ENCODE measurements at regions not wholly inside any gene's neighbourhood (a gene's known extent, or its start where the extent isn't known, plus 50 kb on each side); places are given as distances from the start of the nearest gene placed in this dataset.

DNA sequence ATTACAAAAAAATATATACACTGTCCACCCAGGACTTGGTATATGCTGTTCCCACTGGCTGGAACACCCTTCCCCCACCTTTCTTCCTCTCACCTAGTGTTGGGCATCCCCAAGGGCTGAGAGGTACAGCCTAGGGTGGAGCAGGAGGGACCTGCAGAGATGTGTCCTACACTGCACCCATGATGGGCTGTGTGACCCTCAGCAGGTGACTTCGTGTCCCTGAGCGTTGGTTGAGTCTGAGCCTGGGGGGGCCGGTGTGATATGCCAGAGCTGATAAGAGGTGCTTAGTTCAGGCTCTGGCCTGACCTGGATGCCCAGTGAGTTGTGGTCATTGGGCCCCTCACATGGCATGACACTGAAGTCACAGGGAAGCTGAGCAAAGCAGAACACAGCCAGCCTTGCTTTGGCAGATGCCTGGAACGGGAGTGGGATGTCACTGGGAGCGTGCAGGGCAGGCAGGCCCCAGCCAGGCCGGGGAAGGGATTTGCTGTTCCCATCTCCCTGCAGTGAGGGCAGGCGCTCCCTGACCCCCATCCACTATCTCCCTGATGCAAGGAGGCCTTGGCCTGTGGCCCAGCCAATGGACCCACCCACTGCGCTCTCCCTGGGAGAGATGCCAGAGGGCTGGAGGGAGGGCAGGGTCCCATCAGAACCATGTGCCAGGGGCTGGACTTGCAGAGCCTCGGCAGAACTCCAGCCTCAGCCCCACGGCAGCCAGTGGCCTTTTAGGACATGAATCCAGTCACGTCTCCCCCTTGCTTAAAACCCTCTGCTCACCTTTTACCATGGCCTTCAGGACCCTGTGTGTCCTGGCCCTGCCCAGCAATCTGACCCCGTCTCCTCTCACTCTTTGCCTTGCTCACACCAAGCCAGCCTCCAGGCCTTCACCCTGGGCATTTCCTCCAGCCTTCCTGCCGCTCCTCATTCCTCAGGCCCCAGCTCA, 138.9 kb downstream of the MN1 start:
- FAIRE-seq (no peak), DNase-seq (ENCODE audit: insufficient read length, low spot score) (no peak)
- TF ChIP-seq POLR2A (IDR thresholded peaks at IDR 0.05; ENCODE audit: low read depth, low read length) = no peak

GRCh38 chr22:27663812-27664211, 137.7 kb downstream of the MN1 start:
- TF ChIP-seq POLR2A (IDR thresholded peaks at IDR 0.05; ENCODE audit: low read depth, low read length) = no peak
- FAIRE-seq = no peak
- DNase-seq (ENCODE audit: insufficient read length, low spot score) = no peak

DNA sequence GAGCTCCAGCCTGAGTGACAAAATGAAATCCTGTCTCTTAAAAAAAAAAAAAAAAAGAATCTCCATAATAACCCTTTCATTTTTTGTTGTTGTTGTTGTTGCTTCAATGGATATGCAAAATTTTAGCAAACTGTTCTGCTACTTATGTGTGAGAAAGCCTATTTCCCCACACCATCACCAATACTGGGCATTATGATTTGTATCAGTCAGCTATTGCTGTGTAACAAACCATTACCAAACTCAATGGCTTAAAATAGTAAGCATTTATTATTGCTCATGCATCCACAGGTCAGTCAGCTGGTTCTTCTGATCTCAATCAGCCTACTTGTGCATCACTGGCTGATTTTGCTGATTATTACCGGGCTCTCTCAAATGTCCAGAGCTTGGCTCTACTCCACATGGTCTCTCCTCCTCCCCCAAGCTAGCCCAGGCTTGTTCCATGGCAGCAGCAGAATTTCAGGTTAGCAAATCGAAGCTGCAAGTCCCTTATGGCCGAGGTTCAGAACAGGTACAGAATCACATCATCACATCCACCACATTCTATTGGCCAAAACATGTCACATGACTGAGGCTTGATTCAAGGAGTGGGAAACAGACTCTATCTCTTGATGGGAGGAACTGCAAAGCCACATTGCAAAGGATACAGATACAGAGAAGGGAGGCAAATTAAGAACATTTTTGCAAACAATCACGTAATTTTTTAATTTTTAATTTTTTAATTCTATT, 135.1 kb downstream of the MN1 start:
- TF ChIP-seq POLR2A (IDR thresholded peaks at IDR 0.05; ENCODE audit: low read depth, low read length) = no peak
- no peak for FAIRE-seq
- DNase-seq (ENCODE audit: insufficient read length, low spot score) = no peak

DNA sequence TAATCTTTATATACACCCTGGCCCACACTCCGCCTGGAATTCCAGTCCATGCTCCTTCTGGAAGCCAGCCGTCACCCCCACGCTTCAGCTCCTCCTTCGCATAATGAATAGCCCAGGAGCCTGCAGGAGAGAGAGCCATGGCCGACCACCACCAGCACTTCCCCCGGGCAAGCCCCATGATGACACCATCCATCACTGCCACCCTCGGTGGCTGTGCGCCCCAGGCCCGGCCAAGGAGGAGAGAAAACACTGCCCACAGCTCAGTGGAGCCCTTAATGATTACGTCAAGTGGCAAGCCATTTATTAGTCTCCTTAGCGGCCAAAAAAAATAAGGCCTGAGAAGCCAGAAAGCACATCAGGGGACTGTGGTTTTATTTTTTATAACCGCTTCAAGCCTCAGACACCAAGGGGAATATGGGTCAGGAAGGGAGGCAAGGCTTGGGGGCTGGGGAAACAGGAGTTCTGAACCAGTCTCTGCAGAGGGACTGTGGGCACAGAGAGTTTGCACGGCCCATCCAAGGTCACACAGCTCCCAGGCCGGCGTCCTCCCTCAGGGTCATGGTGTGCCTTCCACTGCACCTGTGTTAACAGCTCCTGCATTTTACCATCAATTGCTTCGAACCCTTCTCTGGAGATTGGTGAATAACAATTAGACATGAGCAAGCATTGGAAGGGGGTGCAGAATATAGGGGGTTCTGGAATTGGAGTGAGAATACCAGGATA, 134.3 kb downstream of the MN1 start:
- FAIRE-seq (no peak), DNase-seq (ENCODE audit: insufficient read length, low spot score) (no peak)
- no peak for TF ChIP-seq POLR2A (IDR thresholded peaks at IDR 0.05; ENCODE audit: low read depth, low read length)

- DNase-seq (ENCODE audit: insufficient read length, low spot score) (peak; percentile 76), FAIRE-seq (peak; percentile 79)
- no peak for TF ChIP-seq POLR2A (IDR thresholded peaks at IDR 0.05; ENCODE audit: low read depth, low read length)
These were observed 132.4 kb downstream of the MN1 start for GRCh38 chr22:27668828-27669797.

- FAIRE-seq = no peak
- TF ChIP-seq POLR2A (IDR thresholded peaks at IDR 0.05; ENCODE audit: low read depth, low read length) = no peak
- DNase-seq (ENCODE audit: insufficient read length, low spot score) = no peak
These were observed 131.6 kb downstream of the MN1 start for GRCh38 chr22:27669798-27670599.

- TF ChIP-seq POLR2A (IDR thresholded peaks at IDR 0.05; ENCODE audit: low read depth, low read length) = no peak
- FAIRE-seq (no peak), DNase-seq (ENCODE audit: insufficient read length, low spot score) (no peak)
These were observed 130.7 kb downstream of the MN1 start for GRCh38 chr22:27670701-27671412.

DNA sequence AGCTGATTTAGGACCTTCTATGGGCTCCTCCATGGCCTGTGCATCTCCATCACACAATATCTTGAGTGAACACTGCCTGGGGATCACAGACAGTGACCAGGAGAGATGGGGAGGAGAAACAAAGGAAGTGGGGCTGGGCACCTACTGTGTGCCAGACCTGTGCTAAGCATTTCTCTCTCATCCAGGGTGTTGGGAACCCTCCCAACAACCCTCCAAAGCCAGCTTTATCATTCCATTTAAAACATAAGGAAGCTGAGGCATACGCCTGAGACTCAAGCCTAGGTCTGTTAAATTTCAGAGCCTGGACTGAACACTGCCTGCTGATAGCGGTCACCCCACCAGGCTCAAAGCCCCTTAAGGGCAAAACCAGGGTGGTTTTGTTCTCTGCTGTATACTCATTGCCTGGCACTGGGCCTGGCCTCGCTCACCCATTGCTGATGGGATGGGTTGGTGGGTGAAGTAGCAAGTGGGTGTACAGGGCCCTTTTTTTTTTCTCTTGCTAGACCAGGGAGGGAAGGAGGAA, 130.1 kb downstream of the MN1 start:
- DNase-seq (ENCODE audit: insufficient read length, low spot score) (no peak), FAIRE-seq (no peak)

DNA sequence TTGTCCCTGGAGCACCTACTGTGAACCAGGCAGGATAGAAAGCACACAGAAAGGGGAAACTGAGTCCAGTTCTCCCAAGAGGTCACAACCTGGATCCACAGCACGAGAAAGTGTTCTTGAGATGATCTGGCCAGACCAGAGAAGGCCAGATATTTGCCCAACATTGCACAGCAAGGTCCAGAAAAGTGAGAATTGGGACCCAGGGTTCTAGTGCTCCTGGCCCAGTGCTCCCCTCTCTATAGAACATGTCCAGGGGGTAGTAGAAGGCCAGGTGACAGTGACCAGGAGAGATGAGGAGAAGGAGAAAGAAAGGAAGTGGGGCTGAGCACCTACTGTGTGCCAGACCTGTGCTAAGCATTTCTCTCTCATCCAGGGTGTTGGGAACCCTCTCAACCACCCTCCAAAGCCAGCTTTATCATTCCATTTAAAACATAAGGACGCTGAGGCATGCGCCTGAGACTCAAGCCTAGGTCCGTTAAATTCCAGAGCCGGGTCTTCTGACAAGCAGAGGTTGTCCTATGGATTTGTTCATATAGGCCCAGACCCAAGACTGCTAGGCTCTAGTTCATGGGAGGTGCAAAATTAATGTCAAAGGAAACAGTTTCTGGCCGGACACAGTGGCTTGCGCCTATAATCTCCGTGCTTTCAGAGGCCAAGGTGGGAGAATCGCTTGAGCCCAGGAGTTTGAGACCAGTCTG, 128.7 kb downstream of the MN1 start:
- no peak for TF ChIP-seq POLR2A (IDR thresholded peaks at IDR 0.05; ENCODE audit: low read depth, low read length)
- FAIRE-seq (no peak), DNase-seq (ENCODE audit: insufficient read length, low spot score) (no peak)

More for the DNA sequence above, 130.1 kb downstream of the MN1 start:
- TF ChIP-seq POLR2A (IDR thresholded peaks at IDR 0.05; ENCODE audit: low read depth, low read length) = no peak

- FAIRE-seq = no peak
These were observed 127.7 kb downstream of the MN1 start for GRCh38 chr22:27673839-27674238.

More at GRCh38 chr22:27673839-27674238, 127.7 kb downstream of the MN1 start:
- TF ChIP-seq POLR2A (IDR thresholded peaks at IDR 0.05; ENCODE audit: low read depth, low read length) = no peak
- no peak for DNase-seq (ENCODE audit: insufficient read length, low spot score)
